ENCODE measurements at regions not wholly inside any gene's neighbourhood (a gene's known extent, or its start where the extent isn't known, plus 50 kb on each side); places are given as distances from the start of the nearest gene placed in this dataset.

DNA sequence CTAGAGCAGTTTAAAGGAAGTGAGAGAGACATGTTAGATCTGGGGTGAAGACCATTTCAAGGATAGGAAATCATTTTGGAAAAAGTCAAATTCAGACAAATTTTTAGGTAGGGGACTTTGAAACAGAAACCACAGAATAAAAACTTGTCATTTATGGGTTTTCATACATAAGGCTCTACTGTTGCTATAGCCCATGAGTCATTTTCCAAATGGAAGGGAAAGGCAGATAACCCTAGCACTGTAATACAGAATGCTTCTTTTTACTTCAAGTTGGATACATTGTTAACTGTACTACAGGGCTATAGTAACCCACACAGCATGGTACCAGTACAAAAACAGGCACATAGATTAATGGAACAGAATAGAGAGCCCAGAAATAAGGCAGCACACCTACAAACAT is 455.4 kb downstream of the EBF1 start:
- DNase-seq (ENCODE audit: low read depth in 6 of 9, low spot score in 9 of 9), result no peak
- H3K27me3 ChIP-seq (ENCODE audit: control insufficient read depth in 2 of 2, insufficient read depth in 1 of 2, low read length in 1 of 2), result no peaks in the 10 kb centered on the region
- H3K4me3 ChIP-seq (ENCODE audit: low read length in 2 of 2), result no peak overlapping the region
- H3K27ac ChIP-seq (ENCODE audit: low read depth in 1 of 2, low read length in 1 of 2), result no peak overlapping the region
- no peaks in the 10 kb centered on the region for H3K9me3 ChIP-seq (ENCODE audit: control insufficient read depth in 2 of 2, insufficient read depth in 1 of 2, low read length in 1 of 2)
- no peaks in the 10 kb centered on the region for H3K36me3 ChIP-seq (ENCODE audit: control insufficient read depth in 2 of 2, insufficient read depth in 2 of 2, low read length in 1 of 2)
- H3K4me1 ChIP-seq (ENCODE audit: control insufficient read depth in 2 of 2, insufficient read depth in 2 of 2, low read length in 2 of 2), result no peaks in the 10 kb centered on the region

DNA sequence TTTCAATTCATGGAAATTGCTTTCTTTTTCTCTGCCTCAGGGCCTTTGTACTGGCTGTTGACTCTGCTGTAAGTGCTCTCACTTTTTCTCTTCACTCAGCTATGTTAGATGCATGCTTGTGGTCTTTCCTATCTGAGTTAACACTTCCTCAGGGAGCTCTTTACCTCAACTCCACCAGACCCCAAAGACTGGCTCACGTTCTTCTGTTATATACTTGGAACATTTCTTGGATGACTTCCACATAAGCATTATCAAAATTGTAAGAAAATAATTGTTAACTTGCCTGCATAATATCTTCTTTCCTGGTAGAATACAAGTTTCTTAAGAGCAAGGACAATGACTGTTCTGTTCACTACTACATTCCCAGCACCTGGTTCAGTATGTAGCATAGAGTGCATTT is 455.9 kb downstream of the EBF1 start:
- Histone ChIP-seq H3K4me1 (ENCODE audit: control insufficient read depth in 2 of 2, insufficient read depth in 2 of 2, low read length in 2 of 2) (no peaks in the 10 kb centered on the region), H3K27me3 (ENCODE audit: control insufficient read depth in 2 of 2, insufficient read depth in 1 of 2, low read length in 1 of 2) (no peaks in the 10 kb centered on the region), H3K27ac (ENCODE audit: low read depth in 1 of 2, low read length in 1 of 2) (no peak overlapping the region), H3K9me3 (ENCODE audit: control insufficient read depth in 2 of 2, insufficient read depth in 1 of 2, low read length in 1 of 2) (no peaks in the 10 kb centered on the region), H3K36me3 (ENCODE audit: control insufficient read depth in 2 of 2, insufficient read depth in 2 of 2, low read length in 1 of 2) (no peaks in the 10 kb centered on the region), H3K4me3 (ENCODE audit: low read length in 2 of 2) (no peak overlapping the region)
- no peak for DNase-seq (ENCODE audit: low read depth in 6 of 9, low spot score in 9 of 9)
- WGBS, result 94% methylated on average over 1 of the region's 1 CpG

DNA sequence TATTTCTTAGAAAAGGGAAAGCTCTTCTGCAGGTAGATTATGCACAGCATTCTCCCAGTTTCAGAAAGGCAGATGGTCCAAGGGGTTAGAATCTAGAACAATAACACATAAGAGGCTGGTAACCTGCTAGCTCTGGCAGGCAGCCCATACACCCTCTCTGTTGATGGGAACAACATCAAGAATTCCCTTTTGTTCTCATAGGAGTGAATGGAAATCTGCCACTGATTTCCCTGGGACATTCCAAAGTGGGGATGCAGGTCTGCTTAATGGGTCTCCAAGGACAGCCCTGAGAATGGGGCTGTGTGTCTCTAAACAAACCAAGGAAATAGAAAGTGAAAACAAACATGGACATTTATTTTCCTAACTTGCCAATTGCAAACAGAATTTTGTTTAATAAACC is 456.8 kb downstream of the EBF1 start:
- no peaks in the 10 kb centered on the region for H3K27me3 ChIP-seq (ENCODE audit: control insufficient read depth in 2 of 2, insufficient read depth in 1 of 2, low read length in 1 of 2)
- H3K36me3 ChIP-seq (ENCODE audit: control insufficient read depth in 2 of 2, insufficient read depth in 2 of 2, low read length in 1 of 2), result no peaks in the 10 kb centered on the region
- no peak overlapping the region for H3K27ac ChIP-seq (ENCODE audit: low read depth in 1 of 2, low read length in 1 of 2)
- H3K9me3 ChIP-seq (ENCODE audit: control insufficient read depth in 2 of 2, insufficient read depth in 1 of 2, low read length in 1 of 2), result no peaks in the 10 kb centered on the region
- DNase-seq (ENCODE audit: low read depth in 6 of 9, low spot score in 9 of 9), result no peak
- no peak overlapping the region for H3K4me3 ChIP-seq (ENCODE audit: low read length in 2 of 2)
- H3K4me1 ChIP-seq (ENCODE audit: control insufficient read depth in 2 of 2, insufficient read depth in 2 of 2, low read length in 2 of 2), result no peaks in the 10 kb centered on the region

DNA sequence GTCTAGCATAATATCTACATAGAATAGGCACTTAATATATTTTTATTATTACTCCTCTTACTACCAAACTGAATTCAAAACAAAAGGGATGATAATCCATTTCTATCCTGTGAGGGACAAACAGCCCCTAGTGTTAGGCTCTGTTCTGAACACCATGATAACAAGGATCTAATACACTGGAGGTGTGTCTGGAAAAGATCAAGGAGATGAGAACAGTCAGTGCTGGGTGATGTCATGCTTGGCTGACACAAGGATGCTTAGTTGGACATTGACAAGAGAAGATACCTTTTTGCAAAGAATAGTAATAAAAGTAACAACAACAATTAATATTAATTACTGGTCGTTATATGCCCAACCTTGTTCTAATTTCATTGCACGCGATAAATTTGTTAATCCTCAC is 458.7 kb downstream of the EBF1 start:
- DNase-seq (ENCODE audit: low read depth in 6 of 9, low spot score in 9 of 9), result no peak
- Histone ChIP-seq H3K4me3 (ENCODE audit: low read length in 2 of 2) (no peak overlapping the region), H3K27me3 (ENCODE audit: control insufficient read depth in 2 of 2, insufficient read depth in 1 of 2, low read length in 1 of 2) (no peaks in the 10 kb centered on the region), H3K9me3 (ENCODE audit: control insufficient read depth in 2 of 2, insufficient read depth in 1 of 2, low read length in 1 of 2) (no peaks in the 10 kb centered on the region), H3K4me1 (ENCODE audit: control insufficient read depth in 2 of 2, insufficient read depth in 2 of 2, low read length in 2 of 2) (no peaks in the 10 kb centered on the region), H3K27ac (ENCODE audit: low read depth in 1 of 2, low read length in 1 of 2) (no peak overlapping the region), H3K36me3 (ENCODE audit: control insufficient read depth in 2 of 2, insufficient read depth in 2 of 2, low read length in 1 of 2) (no peaks in the 10 kb centered on the region)
- 97% methylated on average over 3 of the region's 3 CpGs for WGBS

DNA sequence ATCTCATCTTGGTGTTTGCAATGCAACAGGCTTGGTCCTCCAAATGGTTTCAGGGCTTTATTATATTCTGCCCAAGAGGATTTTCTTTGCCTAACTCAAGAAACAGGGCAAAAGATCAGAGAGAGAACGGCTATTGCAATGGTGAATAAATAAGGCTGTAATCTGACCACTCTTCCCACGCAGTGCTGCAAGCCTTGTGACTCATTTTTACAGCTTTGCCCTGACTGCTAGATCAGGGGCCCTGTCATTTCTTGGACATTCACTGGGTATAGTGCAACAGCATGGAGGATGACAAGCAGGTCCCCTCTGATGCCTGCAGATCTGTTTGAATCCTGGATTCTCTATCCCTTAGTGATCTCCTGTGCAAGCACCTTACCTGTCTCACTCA is 459.1 kb downstream of the EBF1 start:
- WGBS, result over 99% methylated on average over 2 of the region's 2 CpGs
- Histone ChIP-seq H3K9me3 (ENCODE audit: control insufficient read depth in 2 of 2, insufficient read depth in 1 of 2, low read length in 1 of 2) (no peaks in the 10 kb centered on the region), H3K27ac (ENCODE audit: low read depth in 1 of 2, low read length in 1 of 2) (no peak overlapping the region), H3K4me3 (ENCODE audit: low read length in 2 of 2) (no peak overlapping the region), H3K4me1 (ENCODE audit: control insufficient read depth in 2 of 2, insufficient read depth in 2 of 2, low read length in 2 of 2) (no peaks in the 10 kb centered on the region), H3K27me3 (ENCODE audit: control insufficient read depth in 2 of 2, insufficient read depth in 1 of 2, low read length in 1 of 2) (no peaks in the 10 kb centered on the region), H3K36me3 (ENCODE audit: control insufficient read depth in 2 of 2, insufficient read depth in 2 of 2, low read length in 1 of 2) (no peaks in the 10 kb centered on the region)
- no peak for DNase-seq (ENCODE audit: low read depth in 6 of 9, low spot score in 9 of 9)

DNA sequence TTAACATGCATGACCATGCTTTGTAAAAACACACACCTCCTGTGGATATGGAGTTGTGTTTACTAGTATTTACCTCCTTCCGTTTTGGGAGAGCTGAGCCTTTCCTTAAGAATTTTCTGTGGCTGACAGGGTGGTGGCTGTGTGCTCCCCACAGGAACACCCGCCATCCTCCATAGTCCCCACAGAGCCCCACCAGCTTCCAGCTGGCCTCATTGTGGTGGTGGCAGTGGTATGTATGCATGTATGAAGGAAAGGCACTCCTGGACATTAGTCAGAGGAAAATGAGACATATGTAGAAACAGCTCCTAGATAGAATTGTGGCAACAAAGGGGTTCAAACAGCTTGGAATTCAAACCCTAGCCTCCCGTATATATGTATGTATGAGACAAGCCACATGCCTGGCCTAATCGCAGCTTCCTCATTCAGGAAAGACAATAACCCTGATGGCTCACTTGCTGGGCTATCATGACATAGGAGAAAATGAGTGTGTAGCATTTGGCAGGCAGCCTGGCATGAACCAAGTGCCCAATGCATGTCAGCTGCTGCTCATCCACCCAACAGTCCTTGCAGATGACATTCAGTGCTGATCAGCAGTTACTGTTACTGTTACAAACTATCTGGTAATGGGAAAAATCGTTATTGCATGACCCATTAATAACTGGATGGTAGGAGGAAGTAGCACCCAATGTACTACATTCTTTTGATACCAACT is 459.7 kb downstream of the EBF1 start:
- no peak for DNase-seq (ENCODE audit: low read depth in 6 of 9, low spot score in 9 of 9)
- H3K36me3 ChIP-seq (ENCODE audit: control insufficient read depth in 2 of 2, insufficient read depth in 2 of 2, low read length in 1 of 2), result no peaks in the 10 kb centered on the region
- no peaks in the 10 kb centered on the region for H3K9me3 ChIP-seq (ENCODE audit: control insufficient read depth in 2 of 2, insufficient read depth in 1 of 2, low read length in 1 of 2)
- H3K27me3 ChIP-seq (ENCODE audit: control insufficient read depth in 2 of 2, insufficient read depth in 1 of 2, low read length in 1 of 2), result no peaks in the 10 kb centered on the region
- no peak overlapping the region for H3K4me3 ChIP-seq (ENCODE audit: low read length in 2 of 2)
- no peaks in the 10 kb centered on the region for H3K4me1 ChIP-seq (ENCODE audit: control insufficient read depth in 2 of 2, insufficient read depth in 2 of 2, low read length in 2 of 2)
- WGBS, result 91% methylated on average over 5 of the region's 5 CpGs
- no peak overlapping the region for H3K27ac ChIP-seq (ENCODE audit: low read depth in 1 of 2, low read length in 1 of 2)

DNA sequence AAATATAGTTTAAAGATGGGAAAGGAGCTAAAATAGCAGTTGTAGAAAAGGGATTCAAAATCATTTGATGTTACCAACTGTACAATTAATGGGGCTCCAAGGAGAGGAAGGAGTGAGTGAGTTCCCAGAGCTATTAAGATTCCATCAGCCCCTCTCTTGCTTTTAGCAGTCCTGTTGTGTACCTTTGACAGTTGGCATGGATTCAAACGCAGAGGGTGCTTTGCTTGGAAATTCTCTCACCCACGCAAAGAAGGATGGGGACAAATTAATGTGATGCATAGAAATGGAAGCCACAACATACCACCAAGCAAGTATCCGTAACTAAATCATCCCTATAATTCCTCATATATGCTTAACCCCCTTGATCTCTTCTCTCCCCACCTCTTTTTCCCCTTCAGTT is 461.3 kb downstream of the EBF1 start:
- H3K4me3 ChIP-seq (ENCODE audit: low read length in 2 of 2), result no peak overlapping the region
- no peaks in the 10 kb centered on the region for H3K4me1 ChIP-seq (ENCODE audit: control insufficient read depth in 2 of 2, insufficient read depth in 2 of 2, low read length in 2 of 2)
- 96% methylated on average over 3 of the region's 3 CpGs for WGBS
- no peak overlapping the region for H3K27ac ChIP-seq (ENCODE audit: low read depth in 1 of 2, low read length in 1 of 2)
- no peaks in the 10 kb centered on the region for H3K9me3 ChIP-seq (ENCODE audit: control insufficient read depth in 2 of 2, insufficient read depth in 1 of 2, low read length in 1 of 2)
- no peaks in the 10 kb centered on the region for H3K36me3 ChIP-seq (ENCODE audit: control insufficient read depth in 2 of 2, insufficient read depth in 2 of 2, low read length in 1 of 2)
- no peaks in the 10 kb centered on the region for H3K27me3 ChIP-seq (ENCODE audit: control insufficient read depth in 2 of 2, insufficient read depth in 1 of 2, low read length in 1 of 2)
- DNase-seq (ENCODE audit: low read depth in 6 of 9, low spot score in 9 of 9), result no peak

DNA sequence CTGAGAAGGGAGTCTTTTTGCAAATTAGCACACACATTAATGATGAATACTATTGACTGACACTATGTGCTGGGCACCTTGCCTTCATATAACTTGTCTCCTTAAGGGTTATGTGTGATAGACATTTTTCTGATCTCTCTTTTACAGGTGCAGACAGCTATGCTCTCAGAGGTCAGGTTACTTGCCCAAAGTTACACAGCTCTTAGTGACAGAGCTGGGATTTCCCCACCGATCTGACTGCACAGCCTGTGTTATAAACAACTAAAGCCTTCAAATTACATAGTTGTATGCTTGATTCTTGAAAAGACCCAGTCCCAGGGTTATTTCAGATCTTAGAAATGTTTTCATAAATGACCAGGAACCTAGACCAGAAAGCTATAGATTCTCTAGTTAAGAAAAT is 462.7 kb downstream of the EBF1 start:
- Histone ChIP-seq H3K9me3 (ENCODE audit: control insufficient read depth in 2 of 2, insufficient read depth in 1 of 2, low read length in 1 of 2) (no peaks in the 10 kb centered on the region), H3K27ac (ENCODE audit: low read depth in 1 of 2, low read length in 1 of 2) (no peak overlapping the region), H3K36me3 (ENCODE audit: control insufficient read depth in 2 of 2, insufficient read depth in 2 of 2, low read length in 1 of 2) (no peaks in the 10 kb centered on the region), H3K4me3 (ENCODE audit: low read length in 2 of 2) (no peak overlapping the region), H3K27me3 (ENCODE audit: control insufficient read depth in 2 of 2, insufficient read depth in 1 of 2, low read length in 1 of 2) (no peaks in the 10 kb centered on the region), H3K4me1 (ENCODE audit: control insufficient read depth in 2 of 2, insufficient read depth in 2 of 2, low read length in 2 of 2) (no peaks in the 10 kb centered on the region)
- 35% methylated on average over 1 of the region's 1 CpG for WGBS
- peak in 2 of 9 donors; percentile 2 to 17 for DNase-seq (ENCODE audit: low read depth in 6 of 9, low spot score in 9 of 9)

DNA sequence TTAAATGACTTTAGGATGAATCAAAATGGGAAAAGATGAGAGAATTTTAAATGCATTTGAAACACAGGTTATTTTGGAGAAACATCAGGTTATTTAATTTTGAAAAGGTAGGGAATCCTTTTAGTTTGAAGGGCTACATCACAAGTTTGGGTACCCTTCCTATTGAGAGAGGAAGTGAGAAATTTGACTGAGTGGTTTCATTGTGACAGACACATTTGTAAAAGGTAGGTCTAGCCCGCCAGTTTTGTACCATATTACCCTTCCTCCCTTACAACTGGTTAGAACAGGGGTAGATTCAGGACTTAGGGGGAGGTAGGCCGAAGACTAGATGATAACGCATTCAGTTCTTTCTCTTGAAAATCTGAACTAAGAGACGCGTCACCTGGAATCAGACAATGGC is 464.2 kb downstream of the EBF1 start:
- Histone ChIP-seq H3K27me3 (ENCODE audit: control insufficient read depth in 2 of 2, insufficient read depth in 1 of 2, low read length in 1 of 2) (no peaks in the 10 kb centered on the region), H3K4me1 (ENCODE audit: control insufficient read depth in 2 of 2, insufficient read depth in 2 of 2, low read length in 2 of 2) (no peaks in the 10 kb centered on the region), H3K36me3 (ENCODE audit: control insufficient read depth in 2 of 2, insufficient read depth in 2 of 2, low read length in 1 of 2) (no peaks in the 10 kb centered on the region), H3K27ac (ENCODE audit: low read depth in 1 of 2, low read length in 1 of 2) (no peak overlapping the region), H3K4me3 (ENCODE audit: low read length in 2 of 2) (no peak overlapping the region), H3K9me3 (ENCODE audit: control insufficient read depth in 2 of 2, insufficient read depth in 1 of 2, low read length in 1 of 2) (no peaks in the 10 kb centered on the region)
- no peak for DNase-seq (ENCODE audit: low read depth in 6 of 9, low spot score in 9 of 9)
- 98% methylated on average over 5 of the region's 5 CpGs for WGBS

DNA sequence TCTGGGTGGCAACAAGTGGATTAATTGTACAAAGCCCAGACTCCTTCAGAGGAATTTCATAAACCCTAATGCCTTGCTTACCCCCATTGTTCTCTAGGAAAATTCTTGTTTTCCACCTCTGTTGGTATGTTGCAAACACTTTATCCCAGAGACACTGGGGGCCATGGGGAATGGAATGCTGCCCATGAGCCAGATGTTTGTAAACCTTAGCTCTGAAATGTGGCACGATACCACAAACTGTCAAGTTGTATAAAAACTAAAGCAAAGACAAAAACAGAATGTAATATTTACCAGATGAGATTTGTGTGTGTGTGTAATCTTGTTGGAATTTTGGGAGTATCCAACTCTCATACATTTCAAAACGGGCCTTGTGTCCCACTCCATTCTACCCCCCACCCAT is 465.0 kb downstream of the EBF1 start:
- no peak for DNase-seq (ENCODE audit: low read depth in 6 of 9, low spot score in 9 of 9)
- no peaks in the 10 kb centered on the region for H3K9me3 ChIP-seq (ENCODE audit: control insufficient read depth in 2 of 2, insufficient read depth in 1 of 2, low read length in 1 of 2)
- no peaks in the 10 kb centered on the region for H3K4me1 ChIP-seq (ENCODE audit: control insufficient read depth in 2 of 2, insufficient read depth in 2 of 2, low read length in 2 of 2)
- 89% methylated on average over 2 of the region's 2 CpGs for WGBS
- no peak overlapping the region for H3K27ac ChIP-seq (ENCODE audit: low read depth in 1 of 2, low read length in 1 of 2)
- no peaks in the 10 kb centered on the region for H3K27me3 ChIP-seq (ENCODE audit: control insufficient read depth in 2 of 2, insufficient read depth in 1 of 2, low read length in 1 of 2)
- no peaks in the 10 kb centered on the region for H3K36me3 ChIP-seq (ENCODE audit: control insufficient read depth in 2 of 2, insufficient read depth in 2 of 2, low read length in 1 of 2)
- no peak overlapping the region for H3K4me3 ChIP-seq (ENCODE audit: low read length in 2 of 2)
